ENCODE measurements at regions not wholly inside any gene's neighbourhood (a gene's known extent, or its start where the extent isn't known, plus 50 kb on each side); places are given as distances from the start of the nearest gene placed in this dataset.

DNA sequence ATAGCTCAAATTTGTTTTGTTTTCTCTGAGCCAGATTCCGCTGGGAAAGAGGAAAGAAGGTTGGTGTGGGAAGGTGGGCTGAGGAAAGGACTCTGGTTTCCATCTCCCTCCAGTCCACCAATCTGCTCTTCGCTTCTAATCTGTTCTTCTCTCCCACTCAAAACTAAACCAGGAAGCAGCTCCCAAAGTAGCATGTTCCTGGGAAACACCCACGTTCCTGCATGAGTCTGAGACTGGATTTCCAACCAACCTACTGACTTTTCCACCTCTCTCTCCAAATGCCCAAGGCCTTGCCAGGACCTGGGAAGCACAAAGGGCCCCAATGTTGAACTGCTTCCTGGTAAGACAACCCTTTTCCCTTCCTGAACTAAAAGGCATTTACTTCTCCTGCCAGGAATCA is 110.2 kb downstream of the WT1 start:
- TF ChIP-seq SIX5 (IDR thresholded peaks at IDR 0.05; ENCODE audit: low read depth, low read length, severe bottlenecking): no peak
- TF ChIP-seq, protein P1, sequence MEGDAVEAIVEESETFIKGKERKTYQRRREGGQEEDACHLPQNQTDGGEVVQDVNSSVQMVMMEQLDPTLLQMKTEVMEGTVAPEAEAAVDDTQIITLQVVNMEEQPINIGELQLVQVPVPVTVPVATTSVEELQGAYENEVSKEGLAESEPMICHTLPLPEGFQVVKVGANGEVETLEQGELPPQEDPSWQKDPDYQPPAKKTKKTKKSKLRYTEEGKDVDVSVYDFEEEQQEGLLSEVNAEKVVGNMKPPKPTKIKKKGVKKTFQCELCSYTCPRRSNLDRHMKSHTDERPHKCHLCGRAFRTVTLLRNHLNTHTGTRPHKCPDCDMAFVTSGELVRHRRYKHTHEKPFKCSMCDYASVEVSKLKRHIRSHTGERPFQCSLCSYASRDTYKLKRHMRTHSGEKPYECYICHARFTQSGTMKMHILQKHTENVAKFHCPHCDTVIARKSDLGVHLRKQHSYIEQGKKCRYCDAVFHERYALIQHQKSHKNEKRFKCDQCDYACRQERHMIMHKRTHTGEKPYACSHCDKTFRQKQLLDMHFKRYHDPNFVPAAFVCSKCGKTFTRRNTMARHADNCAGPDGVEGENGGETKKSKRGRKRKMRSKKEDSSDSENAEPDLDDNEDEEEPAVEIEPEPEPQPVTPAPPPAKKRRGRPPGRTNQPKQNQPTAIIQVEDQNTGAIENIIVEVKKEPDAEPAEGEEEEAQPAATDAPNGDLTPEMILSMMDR (IDR thresholded peaks at IDR 0.05 in 2 of 3, conservative IDR thresholded peaks at IDR 0.05 in 1 of 3; ENCODE audit: control insufficient read depth in 2 of 3, extremely low read depth in 1 of 3, insufficient read depth in 1 of 3, low read depth in 3 of 3, low read length in 3 of 3): no peak
- TF ChIP-seq RFX5 (IDR thresholded peaks at IDR 0.05; ENCODE audit: low read depth, low read length): no peak
- TF ChIP-seq NBN (IDR thresholded peaks at IDR 0.05): no peak
- no peak for TF ChIP-seq EZH2 (IDR thresholded peaks at IDR 0.05; ENCODE audit: borderline replicate concordance, control insufficient read depth, low read depth, low read length)
- no peak for TF ChIP-seq SIN3A (IDR thresholded peaks at IDR 0.05; ENCODE audit: low read depth, low read length)
- TF ChIP-seq, protein P2, sequence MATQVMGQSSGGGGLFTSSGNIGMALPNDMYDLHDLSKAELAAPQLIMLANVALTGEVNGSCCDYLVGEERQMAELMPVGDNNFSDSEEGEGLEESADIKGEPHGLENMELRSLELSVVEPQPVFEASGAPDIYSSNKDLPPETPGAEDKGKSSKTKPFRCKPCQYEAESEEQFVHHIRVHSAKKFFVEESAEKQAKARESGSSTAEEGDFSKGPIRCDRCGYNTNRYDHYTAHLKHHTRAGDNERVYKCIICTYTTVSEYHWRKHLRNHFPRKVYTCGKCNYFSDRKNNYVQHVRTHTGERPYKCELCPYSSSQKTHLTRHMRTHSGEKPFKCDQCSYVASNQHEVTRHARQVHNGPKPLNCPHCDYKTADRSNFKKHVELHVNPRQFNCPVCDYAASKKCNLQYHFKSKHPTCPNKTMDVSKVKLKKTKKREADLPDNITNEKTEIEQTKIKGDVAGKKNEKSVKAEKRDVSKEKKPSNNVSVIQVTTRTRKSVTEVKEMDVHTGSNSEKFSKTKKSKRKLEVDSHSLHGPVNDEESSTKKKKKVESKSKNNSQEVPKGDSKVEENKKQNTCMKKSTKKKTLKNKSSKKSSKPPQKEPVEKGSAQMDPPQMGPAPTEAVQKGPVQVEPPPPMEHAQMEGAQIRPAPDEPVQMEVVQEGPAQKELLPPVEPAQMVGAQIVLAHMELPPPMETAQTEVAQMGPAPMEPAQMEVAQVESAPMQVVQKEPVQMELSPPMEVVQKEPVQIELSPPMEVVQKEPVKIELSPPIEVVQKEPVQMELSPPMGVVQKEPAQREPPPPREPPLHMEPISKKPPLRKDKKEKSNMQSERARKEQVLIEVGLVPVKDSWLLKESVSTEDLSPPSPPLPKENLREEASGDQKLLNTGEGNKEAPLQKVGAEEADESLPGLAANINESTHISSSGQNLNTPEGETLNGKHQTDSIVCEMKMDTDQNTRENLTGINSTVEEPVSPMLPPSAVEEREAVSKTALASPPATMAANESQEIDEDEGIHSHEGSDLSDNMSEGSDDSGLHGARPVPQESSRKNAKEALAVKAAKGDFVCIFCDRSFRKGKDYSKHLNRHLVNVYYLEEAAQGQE (IDR thresholded peaks at IDR 0.05; ENCODE audit: low read depth, low read length): no peak
- TF ChIP-seq ZBTB33 (IDR thresholded peaks at IDR 0.05): no peak
- TF ChIP-seq MYB (IDR thresholded peaks at IDR 0.05; ENCODE audit: borderline replicate concordance, low read depth, low read length): no peak
- no peak for TF ChIP-seq POLR2A (IDR thresholded peaks at IDR 0.05; ENCODE audit: low read depth, low read length)

All from GM12878 (cell line).